ENCODE measurements at regions not wholly inside any gene's neighbourhood (a gene's known extent, or its start where the extent isn't known, plus 50 kb on each side); places are given as distances from the start of the nearest gene placed in this dataset.
"Not testable (repeated sequence)": the region's sequence is repeated elsewhere in the genome, so short reads cannot be mapped to it uniquely, and the experiment has no call there.

DNA sequence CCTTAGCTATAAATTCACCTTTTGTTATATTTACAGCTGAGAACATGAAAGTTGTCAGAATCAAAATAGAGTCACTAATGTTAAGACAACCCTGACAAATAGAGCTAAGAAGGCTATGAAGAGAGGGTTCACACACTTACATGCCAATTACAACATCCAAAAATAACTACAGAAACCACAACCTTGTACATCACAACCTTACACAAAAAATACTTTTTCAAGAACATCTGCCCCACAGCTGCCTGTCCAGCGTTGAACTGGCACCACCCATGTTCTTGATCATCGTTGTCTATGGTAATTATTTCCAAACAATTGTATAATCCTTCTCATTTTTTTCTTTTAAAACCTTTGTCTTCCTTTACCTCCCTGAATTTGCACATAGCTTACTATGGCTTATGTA lies 231.2 kb upstream of the FKBP1C start:
- TF ChIP-seq, protein P1, sequence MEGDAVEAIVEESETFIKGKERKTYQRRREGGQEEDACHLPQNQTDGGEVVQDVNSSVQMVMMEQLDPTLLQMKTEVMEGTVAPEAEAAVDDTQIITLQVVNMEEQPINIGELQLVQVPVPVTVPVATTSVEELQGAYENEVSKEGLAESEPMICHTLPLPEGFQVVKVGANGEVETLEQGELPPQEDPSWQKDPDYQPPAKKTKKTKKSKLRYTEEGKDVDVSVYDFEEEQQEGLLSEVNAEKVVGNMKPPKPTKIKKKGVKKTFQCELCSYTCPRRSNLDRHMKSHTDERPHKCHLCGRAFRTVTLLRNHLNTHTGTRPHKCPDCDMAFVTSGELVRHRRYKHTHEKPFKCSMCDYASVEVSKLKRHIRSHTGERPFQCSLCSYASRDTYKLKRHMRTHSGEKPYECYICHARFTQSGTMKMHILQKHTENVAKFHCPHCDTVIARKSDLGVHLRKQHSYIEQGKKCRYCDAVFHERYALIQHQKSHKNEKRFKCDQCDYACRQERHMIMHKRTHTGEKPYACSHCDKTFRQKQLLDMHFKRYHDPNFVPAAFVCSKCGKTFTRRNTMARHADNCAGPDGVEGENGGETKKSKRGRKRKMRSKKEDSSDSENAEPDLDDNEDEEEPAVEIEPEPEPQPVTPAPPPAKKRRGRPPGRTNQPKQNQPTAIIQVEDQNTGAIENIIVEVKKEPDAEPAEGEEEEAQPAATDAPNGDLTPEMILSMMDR (IDR thresholded peaks at IDR 0.05; ENCODE audit: borderline replicate concordance, insufficient read depth, low read depth, low read length) = no peak

DNA sequence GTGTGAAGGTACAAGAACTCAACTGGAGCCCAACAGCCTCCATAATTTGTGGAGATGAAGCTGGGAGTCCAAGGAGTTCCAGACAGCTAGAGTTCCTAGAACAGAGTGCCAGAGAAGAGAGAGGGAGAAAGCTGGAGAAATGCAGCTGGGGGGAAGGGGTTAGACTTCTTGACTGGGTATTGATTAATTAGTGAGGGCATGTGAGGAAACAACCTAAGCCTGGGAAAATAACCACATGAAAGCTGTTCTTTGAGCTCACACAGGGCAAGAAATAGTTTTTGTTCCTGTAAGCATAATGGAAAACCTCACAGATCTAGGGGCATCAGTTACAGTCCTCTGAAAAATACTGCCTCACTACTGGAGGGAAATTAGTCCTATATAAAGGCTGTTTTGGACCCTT lies 230.5 kb upstream of the FKBP1C start:
- no peak overlapping the region for H3K4me3 ChIP-seq (ENCODE audit: low read depth, low read length)
- TF ChIP-seq, protein P1 (IDR thresholded peaks at IDR 0.05; ENCODE audit: borderline replicate concordance, insufficient read depth, low read depth, low read length) = no peak

More for the DNA sequence above, 231.2 kb upstream of the FKBP1C start:
- H3K4me3 ChIP-seq (ENCODE audit: low read depth, low read length) = no peak overlapping the region

DNA sequence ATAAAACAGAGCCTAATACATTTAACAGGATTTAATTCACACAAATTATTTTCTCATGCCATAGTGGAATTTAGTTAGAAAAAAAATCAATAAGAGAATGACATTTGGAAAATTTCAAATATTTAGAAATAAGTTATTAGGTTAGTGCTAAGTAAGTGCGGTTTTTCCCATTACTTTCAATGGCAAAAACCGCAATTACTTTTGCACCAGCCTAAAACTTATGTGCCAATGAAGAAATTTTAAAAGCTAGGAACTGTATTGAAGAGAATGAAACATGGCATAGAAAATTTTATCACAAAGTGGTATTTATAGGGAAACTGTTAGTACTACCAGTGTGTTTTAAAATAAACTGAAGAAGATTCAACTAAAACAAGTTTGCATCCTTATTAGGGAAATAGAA lies 228.3 kb upstream of the FKBP1C start:
- TF ChIP-seq, protein P1 (IDR thresholded peaks at IDR 0.05; ENCODE audit: borderline replicate concordance, insufficient read depth, low read depth, low read length) = no peak
- H3K4me3 ChIP-seq (ENCODE audit: low read depth, low read length) = no peak overlapping the region

DNA sequence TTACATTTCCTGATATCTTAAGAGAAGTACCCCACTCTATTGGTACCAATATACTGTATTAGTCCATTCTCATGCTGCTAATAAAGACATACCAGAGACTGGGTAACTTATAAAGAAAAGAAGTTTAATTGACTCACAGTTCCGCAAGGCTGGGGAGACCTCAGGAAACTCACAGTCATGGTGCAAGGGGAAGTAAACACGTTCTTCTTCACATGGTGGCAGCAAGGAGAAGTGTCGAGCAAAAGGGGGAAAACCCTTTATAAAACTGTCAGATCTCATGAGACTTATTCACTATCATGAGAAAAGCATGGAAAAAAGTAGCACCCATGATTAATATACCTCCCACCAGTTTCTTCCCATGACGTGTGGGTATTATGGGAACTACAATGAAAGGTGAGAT lies 219.6 kb upstream of the FKBP1C start:
- H3K4me3 ChIP-seq (ENCODE audit: low read depth, low read length) = not testable (repeated sequence)

DNA sequence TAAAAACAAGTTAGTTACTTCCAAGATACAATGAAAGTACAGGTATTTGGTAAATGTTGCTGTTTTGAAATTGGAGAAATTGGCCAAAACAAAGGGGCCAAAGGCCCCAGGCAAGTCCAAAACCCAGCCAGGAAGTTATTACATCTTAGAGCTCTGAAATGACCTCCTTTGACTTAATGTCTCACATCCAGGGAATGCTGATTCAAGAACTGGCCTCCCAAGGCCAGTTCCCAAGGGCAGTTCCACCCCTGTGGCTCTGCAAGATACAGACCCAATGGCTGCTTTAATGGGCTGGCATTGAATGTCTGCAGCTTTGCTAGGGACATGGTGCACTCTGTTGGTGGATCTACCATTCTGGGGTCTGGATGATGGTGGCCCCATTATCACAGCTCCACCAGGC lies 217.3 kb upstream of the FKBP1C start:
- TF ChIP-seq, protein P1 (IDR thresholded peaks at IDR 0.05; ENCODE audit: borderline replicate concordance, insufficient read depth, low read depth, low read length) = no peak
- no peak overlapping the region for H3K4me3 ChIP-seq (ENCODE audit: low read depth, low read length)

DNA sequence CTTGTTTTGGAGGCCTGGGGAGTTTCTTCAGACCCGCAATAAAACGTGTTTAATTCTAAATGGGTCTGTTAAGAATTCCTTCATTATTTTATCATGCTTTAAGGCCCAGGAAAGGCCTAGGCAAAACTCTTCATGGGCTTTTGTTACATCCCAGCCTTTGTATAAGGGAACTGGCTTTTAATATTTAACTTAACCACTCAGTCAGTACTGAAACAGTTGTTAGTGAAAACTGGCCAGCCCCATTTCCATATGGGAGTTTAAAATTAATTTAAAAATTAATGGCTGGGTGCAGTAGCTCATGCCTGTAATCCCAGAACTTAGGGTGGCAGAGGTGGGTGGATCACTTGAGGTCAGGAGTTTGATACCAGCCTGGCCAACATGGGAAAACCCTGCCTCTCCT lies 213.2 kb upstream of the FKBP1C start:
- TF ChIP-seq, protein P1 (IDR thresholded peaks at IDR 0.05; ENCODE audit: borderline replicate concordance, insufficient read depth, low read depth, low read length) = no peak

DNA sequence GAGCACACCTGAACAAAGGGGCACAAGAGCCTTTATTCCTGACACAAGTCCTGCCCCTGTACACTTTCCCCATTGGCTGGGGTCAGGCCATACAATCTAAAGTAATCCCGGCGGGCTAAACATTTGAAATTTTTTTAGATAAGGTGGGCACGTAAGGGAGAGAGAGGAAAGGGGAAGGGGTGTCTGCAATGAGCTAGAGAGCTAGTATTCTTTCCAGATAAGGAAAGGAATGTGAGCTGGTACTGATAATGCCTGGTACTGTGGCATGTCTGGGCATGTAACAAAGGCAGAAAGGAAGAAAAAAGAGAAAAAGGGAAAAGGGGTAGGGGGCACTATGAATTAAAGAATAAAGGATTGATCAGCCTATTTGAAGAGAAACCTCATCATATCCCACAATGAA lies 212.0 kb upstream of the FKBP1C start:
- H3K4me3 ChIP-seq (ENCODE audit: low read depth, low read length) = not testable (repeated sequence)

More for the DNA sequence above, 213.2 kb upstream of the FKBP1C start:
- H3K4me3 ChIP-seq (ENCODE audit: low read depth, low read length) = no peak overlapping the region

DNA sequence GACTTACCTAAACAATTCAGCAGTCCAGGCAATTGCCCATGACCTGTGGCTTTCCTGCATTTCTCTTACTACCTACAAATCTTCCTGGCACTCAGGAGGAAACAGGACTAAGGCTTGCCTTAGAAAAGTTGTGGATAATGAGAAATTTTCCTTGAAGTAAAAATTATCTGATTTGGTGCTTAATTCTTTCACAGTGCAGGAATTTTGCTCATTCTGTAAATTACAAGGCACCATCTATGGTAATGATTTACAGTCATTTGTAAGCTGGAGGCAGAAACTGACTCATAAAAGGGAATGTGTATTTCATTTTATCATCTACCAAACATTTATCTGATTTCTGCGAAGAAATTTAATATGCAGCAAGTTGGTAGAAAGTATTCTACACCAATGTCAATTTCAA lies 211.5 kb upstream of the FKBP1C start:
- no peak overlapping the region for H3K4me3 ChIP-seq (ENCODE audit: low read depth, low read length)
- TF ChIP-seq, protein P1 (IDR thresholded peaks at IDR 0.05; ENCODE audit: borderline replicate concordance, insufficient read depth, low read depth, low read length) = no peak

DNA sequence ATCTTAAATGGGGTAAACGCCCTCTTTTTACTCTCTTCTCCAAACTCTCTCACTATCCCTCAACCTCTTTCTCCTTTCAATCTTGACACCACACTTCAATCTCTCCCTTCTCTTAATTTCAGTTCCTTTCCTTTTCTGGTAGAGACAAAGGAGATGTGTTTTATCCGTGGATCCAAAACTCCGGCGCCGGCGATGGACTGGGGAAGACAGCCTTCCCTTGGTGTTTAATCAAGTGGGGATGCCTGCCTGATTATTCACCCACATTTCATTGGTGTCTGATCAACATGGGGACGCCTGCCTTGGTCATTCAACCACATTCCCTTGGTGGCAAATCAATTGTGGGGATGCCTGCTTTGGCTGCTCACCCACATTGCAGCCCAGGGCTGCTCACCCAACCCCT lies 205.3 kb upstream of the FKBP1C start:
- not testable (repeated sequence) for H3K4me3 ChIP-seq (ENCODE audit: low read depth, low read length)

DNA sequence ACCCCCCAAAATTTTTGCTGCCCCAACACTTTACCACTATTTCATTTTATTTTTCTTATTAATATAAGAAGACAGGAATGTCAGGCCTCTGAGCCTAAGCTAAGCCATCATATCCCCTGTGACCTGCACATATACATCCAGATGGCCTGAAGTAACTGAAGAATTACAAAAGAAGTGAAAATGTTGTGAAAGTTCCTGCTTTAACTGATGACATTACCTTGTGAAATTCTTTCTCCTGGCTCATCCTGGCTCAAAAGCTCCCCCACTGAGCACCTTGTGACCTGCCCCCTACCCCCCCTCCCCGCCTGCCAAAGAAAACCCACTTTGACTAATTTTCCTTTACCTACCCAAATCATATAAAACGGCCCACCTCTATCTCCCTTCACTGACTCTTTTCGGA lies 200.3 kb upstream of the FKBP1C start:
- not testable (repeated sequence) for H3K4me3 ChIP-seq (ENCODE audit: low read depth, low read length)

Measured in GM12875 (cell line).